ENCODE measurements at regions not wholly inside any gene's neighbourhood (a gene's known extent, or its start where the extent isn't known, plus 50 kb on each side); places are given as distances from the start of the nearest gene placed in this dataset.

DNA sequence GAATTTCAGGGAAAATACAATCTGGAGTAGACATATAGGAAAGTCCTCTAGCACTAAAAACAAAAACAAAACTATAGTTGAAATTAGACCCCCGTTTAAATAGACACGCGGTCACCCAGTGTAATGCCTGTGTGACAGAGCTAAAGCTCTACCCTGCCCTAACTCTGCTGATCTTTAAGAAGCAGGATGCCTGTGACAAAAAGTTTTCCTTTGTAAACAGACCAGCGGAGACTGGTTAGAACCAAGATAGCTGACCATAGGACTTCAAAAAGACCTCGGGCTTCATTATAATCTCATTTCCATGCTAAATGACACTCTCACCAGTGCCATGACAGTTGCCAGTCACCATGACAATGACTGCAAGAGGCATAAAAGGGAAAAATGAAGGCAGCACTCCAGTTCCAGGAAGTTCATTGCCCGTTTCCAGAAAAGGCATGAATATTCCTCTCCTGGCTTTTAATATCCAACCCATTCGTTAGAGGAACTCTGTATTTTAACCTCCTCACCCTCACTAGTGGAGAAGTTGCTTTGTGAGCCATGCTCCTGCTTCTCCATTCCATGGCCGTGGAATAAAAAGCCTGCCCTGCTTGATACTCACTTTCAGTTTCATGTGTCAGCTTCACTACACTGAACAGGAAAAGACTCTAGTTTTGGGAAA, 157.2 kb upstream of the COPS8 start:
- Histone ChIP-seq H3K27me3 (ENCODE audit: control insufficient read depth, insufficient read depth, low read length) (peaks cover 9% of the 10 kb centered on the region), H3K4me3 (ENCODE audit: low read depth, low read length) (peak overlapping the region; percentile 52), H3K27ac (ENCODE audit: insufficient read depth, low read length, poor library complexity, severe bottlenecking) (no peak overlapping the region), H3K36me3 (ENCODE audit: control insufficient read depth, insufficient read depth, low read length) (no peaks in the 10 kb centered on the region), H3K4me1 (ENCODE audit: control insufficient read depth, insufficient read depth, low read length, poor library complexity, severe bottlenecking) (no peaks in the 10 kb centered on the region), H3K9me3 (ENCODE audit: control insufficient read depth in 2 of 2, low read length in 2 of 2) (no peaks in the 10 kb centered on the region)
- Mint-ChIP-seq H3K9me3 (peaks cover 0 to 2% (median 0%) of the 10 kb centered on the region in 7 donors), H3K4me1 (no peaks in the 10 kb centered on the region), H3K36me3 (no peaks in the 10 kb centered on the region), H3K27me3 (peaks cover 45% of the 10 kb centered on the region), H3K4me3 (no peak overlapping the region), H3K27ac (no peak overlapping the region)
- ATAC-seq (ENCODE audit: low read depth in 2 of 2), result no peak
- no peak for DNase-seq

DNA sequence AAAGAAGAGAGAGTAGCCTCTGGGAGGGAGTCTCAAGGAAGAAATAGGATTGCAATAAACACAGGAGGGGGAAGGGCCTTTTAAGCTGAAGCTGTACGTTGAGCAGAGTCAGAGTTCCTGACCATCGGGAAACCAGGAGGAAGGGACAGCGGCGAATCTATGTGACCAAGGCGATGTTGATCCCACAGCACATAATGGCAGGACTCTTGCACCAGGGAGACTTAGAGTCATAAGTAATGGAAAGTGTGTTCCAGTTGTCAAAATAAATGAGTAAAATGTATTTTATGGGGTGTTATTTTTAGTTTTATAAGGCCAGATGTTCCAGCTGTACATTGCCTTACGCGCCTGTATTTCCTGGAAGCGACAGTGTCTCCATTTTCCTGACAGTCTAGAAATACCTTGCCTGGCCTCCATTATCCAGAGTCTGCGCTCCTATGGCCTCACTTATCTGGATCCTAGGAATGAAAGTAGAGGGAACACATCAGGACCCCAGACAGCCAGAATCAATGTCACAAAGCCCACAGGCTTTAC, 152.8 kb upstream of the COPS8 start:
- Histone ChIP-seq H3K9me3 (ENCODE audit: control insufficient read depth in 2 of 2, low read length in 2 of 2) (no peaks in the 10 kb centered on the region), H3K4me1 (ENCODE audit: control insufficient read depth, insufficient read depth, low read length, poor library complexity, severe bottlenecking) (no peaks in the 10 kb centered on the region), H3K36me3 (ENCODE audit: control insufficient read depth, insufficient read depth, low read length) (no peaks in the 10 kb centered on the region), H3K4me3 (ENCODE audit: low read depth, low read length) (no peak overlapping the region), H3K27ac (ENCODE audit: insufficient read depth, low read length, poor library complexity, severe bottlenecking) (no peak overlapping the region), H3K27me3 (ENCODE audit: control insufficient read depth, insufficient read depth, low read length) (peaks cover 5% of the 10 kb centered on the region)
- no peak overlapping the region for H3K4me3 Mint-ChIP-seq
- no peak overlapping the region for H3K27ac Mint-ChIP-seq
- DNase-seq (no peak), ATAC-seq (ENCODE audit: low read depth in 2 of 2) (no peak)
- no peaks in the 10 kb centered on the region for H3K36me3 Mint-ChIP-seq
- H3K9me3 Mint-ChIP-seq, result peaks cover 0 to 2% (median 0%) of the 10 kb centered on the region in 7 donors
- peaks cover 32% of the 10 kb centered on the region for H3K27me3 Mint-ChIP-seq
- no peaks in the 10 kb centered on the region for H3K4me1 Mint-ChIP-seq

DNA sequence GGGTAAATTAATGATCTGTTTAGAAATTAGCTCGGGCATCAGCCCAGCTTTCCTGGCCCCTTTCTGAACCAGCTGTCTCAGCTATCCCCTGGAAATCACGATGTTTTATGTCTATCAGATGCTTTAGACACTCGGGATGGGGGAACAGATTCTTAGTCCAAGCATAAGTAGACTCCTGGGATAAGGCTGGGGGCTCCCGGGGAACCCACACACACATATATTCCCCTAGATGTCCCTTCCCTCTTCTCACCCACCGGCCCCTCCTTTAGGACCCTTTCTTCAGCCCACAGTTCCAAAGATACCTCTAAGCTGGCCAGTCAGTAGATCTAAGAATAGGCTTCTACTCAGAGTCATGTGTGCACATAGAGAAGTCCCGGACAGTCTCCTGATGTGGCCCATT, 151.5 kb upstream of the COPS8 start:
- ATAC-seq (ENCODE audit: low read depth in 2 of 2), result no peak
- Mint-ChIP-seq H3K27me3 (peaks cover 32% of the 10 kb centered on the region), H3K4me1 (no peaks in the 10 kb centered on the region), H3K4me3 (no peak overlapping the region), H3K27ac (no peak overlapping the region), H3K9me3 (peaks cover 0 to 4% (median 0%) of the 10 kb centered on the region in 7 donors), H3K36me3 (no peaks in the 10 kb centered on the region)
- no peaks in the 10 kb centered on the region for H3K9me3 ChIP-seq (ENCODE audit: control insufficient read depth in 2 of 2, low read length in 2 of 2)
- H3K27ac ChIP-seq (ENCODE audit: insufficient read depth, low read length, poor library complexity, severe bottlenecking), result no peak overlapping the region
- no peak overlapping the region for H3K4me3 ChIP-seq (ENCODE audit: low read depth, low read length)
- no peaks in the 10 kb centered on the region for H3K36me3 ChIP-seq (ENCODE audit: control insufficient read depth, insufficient read depth, low read length)
- no peaks in the 10 kb centered on the region for H3K4me1 ChIP-seq (ENCODE audit: control insufficient read depth, insufficient read depth, low read length, poor library complexity, severe bottlenecking)
- no peak for DNase-seq
- H3K27me3 ChIP-seq (ENCODE audit: control insufficient read depth, insufficient read depth, low read length), result peaks cover 3% of the 10 kb centered on the region

DNA sequence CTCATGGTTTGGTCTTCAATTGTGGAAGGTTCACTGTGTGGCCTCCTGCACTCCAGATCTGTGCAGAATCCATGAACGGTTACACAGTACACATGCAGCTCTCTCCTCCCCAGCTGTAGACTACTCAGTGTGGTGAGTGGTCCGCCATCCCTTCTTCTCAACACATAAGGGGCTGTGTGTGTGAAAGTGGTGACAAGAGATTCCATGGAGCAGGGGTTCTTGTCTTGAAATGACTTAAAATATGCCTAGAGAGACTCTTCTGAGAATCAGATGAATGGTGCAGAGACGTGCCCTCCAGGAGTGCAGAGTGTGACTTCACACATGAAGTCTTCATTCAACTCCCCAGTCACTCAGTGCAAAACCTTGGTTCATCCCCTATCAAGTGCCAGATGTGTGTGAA, 151.0 kb upstream of the COPS8 start:
- Mint-ChIP-seq H3K27me3 (peaks cover 33% of the 10 kb centered on the region), H3K9me3 (peaks cover 0 to 4% (median 0%) of the 10 kb centered on the region in 7 donors), H3K36me3 (no peaks in the 10 kb centered on the region), H3K27ac (no peak overlapping the region), H3K4me1 (no peaks in the 10 kb centered on the region), H3K4me3 (no peak overlapping the region)
- no peak overlapping the region for H3K27ac ChIP-seq (ENCODE audit: insufficient read depth, low read length, poor library complexity, severe bottlenecking)
- peaks cover 3% of the 10 kb centered on the region for H3K27me3 ChIP-seq (ENCODE audit: control insufficient read depth, insufficient read depth, low read length)
- ATAC-seq (ENCODE audit: low read depth in 2 of 2) (no peak), DNase-seq (no peak)
- no peaks in the 10 kb centered on the region for H3K36me3 ChIP-seq (ENCODE audit: control insufficient read depth, insufficient read depth, low read length)
- no peak overlapping the region for H3K4me3 ChIP-seq (ENCODE audit: low read depth, low read length)
- H3K4me1 ChIP-seq (ENCODE audit: control insufficient read depth, insufficient read depth, low read length, poor library complexity, severe bottlenecking), result no peaks in the 10 kb centered on the region
- H3K9me3 ChIP-seq (ENCODE audit: control insufficient read depth in 2 of 2, low read length in 2 of 2), result no peaks in the 10 kb centered on the region

DNA sequence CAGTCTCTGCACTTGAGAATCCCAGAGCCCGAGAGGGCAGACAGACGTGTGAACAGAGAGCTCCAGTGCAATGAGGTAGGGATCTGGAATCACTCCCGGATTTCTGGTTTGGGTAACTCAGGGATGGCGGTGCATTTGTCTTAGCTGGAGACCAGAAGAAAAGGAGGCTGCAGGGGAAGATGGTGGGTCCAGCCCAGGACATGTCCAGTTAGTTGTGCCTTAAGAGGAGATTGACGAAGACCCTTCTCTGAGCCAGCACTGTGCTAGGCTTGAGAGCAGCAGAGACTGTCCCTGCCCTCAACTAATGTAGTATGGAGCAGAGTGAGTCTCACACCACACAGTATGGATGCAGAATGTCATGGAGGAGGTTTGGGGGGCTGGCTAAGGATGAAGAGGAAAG, 150.6 kb upstream of the COPS8 start:
- Histone ChIP-seq H3K4me1 (ENCODE audit: control insufficient read depth, insufficient read depth, low read length, poor library complexity, severe bottlenecking) (no peaks in the 10 kb centered on the region), H3K4me3 (ENCODE audit: low read depth, low read length) (no peak overlapping the region), H3K27ac (ENCODE audit: insufficient read depth, low read length, poor library complexity, severe bottlenecking) (no peak overlapping the region), H3K9me3 (ENCODE audit: control insufficient read depth in 2 of 2, low read length in 2 of 2) (no peaks in the 10 kb centered on the region), H3K36me3 (ENCODE audit: control insufficient read depth, insufficient read depth, low read length) (no peaks in the 10 kb centered on the region), H3K27me3 (ENCODE audit: control insufficient read depth, insufficient read depth, low read length) (peaks cover 3% of the 10 kb centered on the region)
- Mint-ChIP-seq H3K9me3 (peaks cover 0 to 4% (median 0%) of the 10 kb centered on the region in 7 donors), H3K4me1 (no peaks in the 10 kb centered on the region), H3K36me3 (no peaks in the 10 kb centered on the region), H3K4me3 (no peak overlapping the region), H3K27ac (no peak overlapping the region), H3K27me3 (peaks cover 33% of the 10 kb centered on the region)
- DNase-seq, result no peak
- no peak for ATAC-seq (ENCODE audit: low read depth in 2 of 2)

DNA sequence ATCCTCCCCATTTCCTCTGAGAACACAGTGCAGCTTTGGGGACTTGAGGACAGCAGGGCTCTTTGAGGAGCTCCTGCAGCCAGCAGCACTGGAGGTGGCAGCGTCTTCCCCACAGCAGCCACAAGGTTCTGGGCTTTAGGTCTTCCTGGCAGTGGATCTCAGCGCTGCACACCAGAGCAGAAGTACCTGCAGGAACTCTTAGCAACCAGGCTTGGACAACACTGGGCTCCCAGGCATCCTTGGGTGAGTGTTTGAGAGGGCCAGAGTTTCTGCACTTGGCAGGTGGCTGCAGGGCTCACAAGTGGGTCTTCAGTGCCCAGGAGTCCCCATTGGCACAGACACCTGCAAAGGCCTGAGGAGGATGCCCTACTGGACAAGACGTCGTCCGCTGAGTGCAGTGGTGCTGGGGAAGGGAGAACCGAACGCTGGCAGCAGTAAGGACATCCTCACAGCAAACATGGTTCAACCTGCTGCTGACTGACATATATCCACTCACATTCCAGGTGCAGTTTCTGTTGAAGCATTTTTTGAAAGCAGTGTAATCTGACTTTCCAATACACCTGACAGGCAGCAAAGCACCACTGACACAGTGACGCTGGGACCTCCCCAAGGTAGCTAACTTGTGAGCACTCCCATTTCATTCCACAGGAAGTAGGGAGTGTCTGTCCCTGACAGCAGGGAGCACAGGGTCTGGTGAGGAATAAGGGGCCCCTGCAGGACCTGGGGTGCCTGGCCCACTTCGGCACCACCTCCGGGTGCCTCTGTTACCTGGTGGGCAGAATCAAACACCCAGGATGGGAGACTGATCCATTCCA, 149.9 kb upstream of the COPS8 start:
- Mint-ChIP-seq H3K4me3 (no peak overlapping the region), H3K27me3 (peaks cover 33% of the 10 kb centered on the region), H3K4me1 (no peaks in the 10 kb centered on the region), H3K9me3 (peaks cover 0 to 4% (median 0%) of the 10 kb centered on the region in 7 donors), H3K36me3 (no peaks in the 10 kb centered on the region), H3K27ac (no peak overlapping the region)
- no peak overlapping the region for H3K27ac ChIP-seq (ENCODE audit: insufficient read depth, low read length, poor library complexity, severe bottlenecking)
- H3K36me3 ChIP-seq (ENCODE audit: control insufficient read depth, insufficient read depth, low read length), result no peaks in the 10 kb centered on the region
- ATAC-seq (ENCODE audit: low read depth in 2 of 2) (no peak), DNase-seq (no peak)
- no peak overlapping the region for H3K4me3 ChIP-seq (ENCODE audit: low read depth, low read length)
- no peaks in the 10 kb centered on the region for H3K4me1 ChIP-seq (ENCODE audit: control insufficient read depth, insufficient read depth, low read length, poor library complexity, severe bottlenecking)
- H3K27me3 ChIP-seq (ENCODE audit: control insufficient read depth, insufficient read depth, low read length), result peaks cover 4% of the 10 kb centered on the region
- H3K9me3 ChIP-seq (ENCODE audit: control insufficient read depth in 2 of 2, low read length in 2 of 2), result no peaks in the 10 kb centered on the region

DNA sequence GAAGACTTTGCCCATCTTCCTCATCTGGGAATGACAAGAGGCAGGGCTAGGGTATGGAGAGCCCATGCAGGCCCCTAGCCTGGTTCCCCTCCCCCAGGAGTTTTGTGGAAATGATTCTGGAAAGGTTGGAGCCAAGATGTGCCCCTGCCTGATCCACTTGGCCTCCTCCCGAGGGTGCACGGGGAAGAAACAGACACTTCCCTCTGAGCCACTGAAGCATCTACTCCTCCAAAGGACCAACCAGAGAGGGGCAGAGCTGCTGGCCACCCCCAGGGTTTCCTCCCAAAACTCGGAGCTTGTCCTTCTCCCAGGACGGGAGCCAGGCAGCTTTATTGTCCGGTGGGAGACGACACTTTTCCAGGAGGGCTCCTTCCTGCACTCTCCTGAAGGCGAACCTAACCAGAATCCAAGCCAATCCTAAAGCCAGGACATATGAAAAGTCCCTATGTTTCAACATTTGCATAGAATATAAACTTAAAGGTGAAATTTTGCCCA, 149.2 kb upstream of the COPS8 start:
- H3K27me3 ChIP-seq (ENCODE audit: control insufficient read depth, insufficient read depth, low read length), result peaks cover 7% of the 10 kb centered on the region
- no peaks in the 10 kb centered on the region for H3K4me1 Mint-ChIP-seq

More for the DNA sequence above, 149.2 kb upstream of the COPS8 start:
- Mint-ChIP-seq H3K4me3 (no peak overlapping the region), H3K27me3 (peaks cover 33% of the 10 kb centered on the region), H3K27ac (no peak overlapping the region), H3K36me3 (no peaks in the 10 kb centered on the region), H3K9me3 (peaks cover 0 to 4% (median 0%) of the 10 kb centered on the region in 7 donors)
- no peak for ATAC-seq (ENCODE audit: low read depth in 2 of 2)
- H3K4me1 ChIP-seq (ENCODE audit: control insufficient read depth, insufficient read depth, low read length, poor library complexity, severe bottlenecking), result no peaks in the 10 kb centered on the region
- H3K4me3 ChIP-seq (ENCODE audit: low read depth, low read length), result no peak overlapping the region
- H3K9me3 ChIP-seq (ENCODE audit: control insufficient read depth in 2 of 2, low read length in 2 of 2), result no peaks in the 10 kb centered on the region
- H3K27ac ChIP-seq (ENCODE audit: insufficient read depth, low read length, poor library complexity, severe bottlenecking), result no peak overlapping the region
- no peaks in the 10 kb centered on the region for H3K36me3 ChIP-seq (ENCODE audit: control insufficient read depth, insufficient read depth, low read length)
- no peak for DNase-seq

Measured in CD4-positive, CD25-positive, alpha-beta regulatory T cell (primary cell).